ENCODE measurements at regions not wholly inside any gene's neighbourhood (a gene's known extent, or its start where the extent isn't known, plus 50 kb on each side); places are given as distances from the start of the nearest gene placed in this dataset.

DNA sequence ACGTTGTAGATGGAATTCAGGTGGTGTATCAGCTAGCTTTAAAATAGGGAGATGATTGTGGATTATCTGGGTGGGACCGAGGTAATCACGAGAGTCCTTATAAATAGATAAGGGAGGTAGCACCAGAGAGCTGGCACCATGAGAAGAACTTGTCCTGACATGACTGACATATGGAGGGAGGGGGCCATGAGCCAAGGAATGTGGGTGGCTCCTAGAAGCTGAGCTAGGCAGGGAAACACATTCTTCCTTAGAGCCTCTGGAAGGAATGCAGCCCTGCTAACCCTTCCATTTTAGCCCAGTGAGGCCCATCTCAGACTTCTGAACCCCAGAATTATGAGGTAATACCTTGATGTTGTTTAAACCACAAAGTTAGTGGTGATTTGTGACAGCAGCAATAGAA, 321.1 kb upstream of the SULF2 start:
- WGBS (ENCODE audit: insufficient coverage) = 83% methylated on average over 3 of the region's 3 CpGs
- TF ChIP-seq, protein P1, sequence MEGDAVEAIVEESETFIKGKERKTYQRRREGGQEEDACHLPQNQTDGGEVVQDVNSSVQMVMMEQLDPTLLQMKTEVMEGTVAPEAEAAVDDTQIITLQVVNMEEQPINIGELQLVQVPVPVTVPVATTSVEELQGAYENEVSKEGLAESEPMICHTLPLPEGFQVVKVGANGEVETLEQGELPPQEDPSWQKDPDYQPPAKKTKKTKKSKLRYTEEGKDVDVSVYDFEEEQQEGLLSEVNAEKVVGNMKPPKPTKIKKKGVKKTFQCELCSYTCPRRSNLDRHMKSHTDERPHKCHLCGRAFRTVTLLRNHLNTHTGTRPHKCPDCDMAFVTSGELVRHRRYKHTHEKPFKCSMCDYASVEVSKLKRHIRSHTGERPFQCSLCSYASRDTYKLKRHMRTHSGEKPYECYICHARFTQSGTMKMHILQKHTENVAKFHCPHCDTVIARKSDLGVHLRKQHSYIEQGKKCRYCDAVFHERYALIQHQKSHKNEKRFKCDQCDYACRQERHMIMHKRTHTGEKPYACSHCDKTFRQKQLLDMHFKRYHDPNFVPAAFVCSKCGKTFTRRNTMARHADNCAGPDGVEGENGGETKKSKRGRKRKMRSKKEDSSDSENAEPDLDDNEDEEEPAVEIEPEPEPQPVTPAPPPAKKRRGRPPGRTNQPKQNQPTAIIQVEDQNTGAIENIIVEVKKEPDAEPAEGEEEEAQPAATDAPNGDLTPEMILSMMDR (IDR thresholded peaks at IDR 0.05) = no peak
- H3K4me1 ChIP-seq (ENCODE audit: control insufficient read depth in 1 of 2, insufficient read depth in 2 of 2, low read length in 2 of 2) = no peaks in the 10 kb centered on the region
- H3K4me3 ChIP-seq (replicated peaks in 1 of 3; ENCODE audit: low read depth in 2 of 3, low read length in 3 of 3) = no peak overlapping the region
- no peaks in the 10 kb centered on the region for H3K4me1 Mint-ChIP-seq
- no peak overlapping the region for H3K27ac ChIP-seq (ENCODE audit: low read depth in 1 of 2, low read length in 2 of 2)
- intact Hi-C loops (cut with micrococcal nuclease) = no loop called here
- peaks cover 5 to 12% (median 9%) of the 10 kb centered on the region in 3 donors for H3K27me3 Mint-ChIP-seq (ENCODE audit: low read depth in 3 of 3)
- H2AFZ ChIP-seq (ENCODE audit: insufficient read depth, low read depth, low read length, poor library complexity, severe bottlenecking) = no peak overlapping the region
- no peak overlapping the region for H3K27ac Mint-ChIP-seq
- H4K20me1 ChIP-seq (ENCODE audit: insufficient read depth, low read length) = no peaks in the 10 kb centered on the region
- peaks cover 0 to 4% (median 0%) of the 10 kb centered on the region in 7 donors for H3K9me3 Mint-ChIP-seq
- H3K79me2 ChIP-seq (ENCODE audit: insufficient read depth, low read length) = no peaks in the 10 kb centered on the region
- no peak overlapping the region for H3K4me3 Mint-ChIP-seq
- no peaks in the 10 kb centered on the region for H3K36me3 Mint-ChIP-seq
- peaks cover 0 to 3% of the 10 kb centered on the region in 2 donors for H3K27me3 ChIP-seq (ENCODE audit: control insufficient read depth in 2 of 2, insufficient read depth in 2 of 2, low read length in 2 of 2)
- no peaks in the 10 kb centered on the region for H3K9me3 ChIP-seq (replicated peaks in 1 of 2; ENCODE audit: control insufficient read depth in 1 of 2, insufficient read depth in 1 of 2, low read length in 2 of 2)
- H3K9ac ChIP-seq (ENCODE audit: insufficient read depth, low read length, poor library complexity, severe bottlenecking) = no peak overlapping the region
- no peak for DNase-seq
- no peaks in the 10 kb centered on the region for H3K36me3 ChIP-seq (replicated peaks in 1 of 2; ENCODE audit: control insufficient read depth in 1 of 2, insufficient read depth in 2 of 2, low read length in 2 of 2)
- H3K4me2 ChIP-seq (replicated peaks; ENCODE audit: extremely low read depth, low read length, poor library complexity, severe bottlenecking) = no peak overlapping the region

DNA sequence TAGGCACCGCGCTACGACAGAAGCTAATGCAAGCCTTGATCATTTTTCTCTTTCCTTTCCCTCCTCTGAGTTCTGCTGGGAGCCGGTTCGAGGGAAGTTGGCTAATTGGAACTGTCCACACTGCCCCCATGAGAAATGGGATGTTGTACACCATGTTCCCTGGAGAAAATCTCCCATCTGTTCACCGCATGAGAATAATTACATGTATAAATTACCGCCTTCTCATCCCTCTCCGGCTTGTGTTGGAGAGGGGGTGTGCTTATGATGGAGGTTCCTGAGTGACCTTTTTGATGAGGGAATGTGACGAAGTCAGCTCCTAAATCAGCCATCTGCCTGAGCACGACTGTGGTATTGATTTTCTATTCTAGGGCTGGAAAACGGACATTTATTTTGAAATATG, 320.2 kb upstream of the SULF2 start:
- H3K9me3 ChIP-seq (replicated peaks in 1 of 2; ENCODE audit: control insufficient read depth in 1 of 2, insufficient read depth in 1 of 2, low read length in 2 of 2) = no peaks in the 10 kb centered on the region
- no peaks in the 10 kb centered on the region for H3K27me3 ChIP-seq (ENCODE audit: control insufficient read depth in 2 of 2, insufficient read depth in 2 of 2, low read length in 2 of 2)
- WGBS (ENCODE audit: insufficient coverage) = 93% methylated on average over 5 of the region's 11 CpGs
- no peak overlapping the region for H2AFZ ChIP-seq (ENCODE audit: insufficient read depth, low read depth, low read length, poor library complexity, severe bottlenecking)
- intact Hi-C loops (cut with micrococcal nuclease) = no loop called here
- no peaks in the 10 kb centered on the region for H3K36me3 ChIP-seq (replicated peaks in 1 of 2; ENCODE audit: control insufficient read depth in 1 of 2, insufficient read depth in 2 of 2, low read length in 2 of 2)
- H4K20me1 ChIP-seq (ENCODE audit: insufficient read depth, low read length) = no peaks in the 10 kb centered on the region
- Mint-ChIP-seq H3K9me3 (peaks cover 0 to 4% (median 0%) of the 10 kb centered on the region in 7 donors), H3K36me3 (no peaks in the 10 kb centered on the region), H3K27ac (no peak overlapping the region), H3K27me3 (ENCODE audit: low read depth in 3 of 3) (peaks cover 7 to 11% (median 7%) of the 10 kb centered on the region in 3 donors), H3K4me1 (no peaks in the 10 kb centered on the region), H3K4me3 (no peak overlapping the region)
- no peak overlapping the region for H3K9ac ChIP-seq (ENCODE audit: insufficient read depth, low read length, poor library complexity, severe bottlenecking)
- no peak for DNase-seq
- H3K27ac ChIP-seq (ENCODE audit: low read depth in 1 of 2, low read length in 2 of 2) = no peak overlapping the region
- H3K4me3 ChIP-seq (replicated peaks in 1 of 3; ENCODE audit: low read depth in 2 of 3, low read length in 3 of 3) = no peak overlapping the region
- no peak overlapping the region for H3K4me2 ChIP-seq (replicated peaks; ENCODE audit: extremely low read depth, low read length, poor library complexity, severe bottlenecking)
- H3K79me2 ChIP-seq (ENCODE audit: insufficient read depth, low read length) = no peaks in the 10 kb centered on the region
- TF ChIP-seq, protein P1 (IDR thresholded peaks at IDR 0.05) = no peak
- no peaks in the 10 kb centered on the region for H3K4me1 ChIP-seq (ENCODE audit: control insufficient read depth in 1 of 2, insufficient read depth in 2 of 2, low read length in 2 of 2)

All from CD14-positive monocyte (primary cell).